Caco-2 (cell line): ENCODE measurements at regions not wholly inside any gene's neighbourhood (a gene's known extent, or its start where the extent isn't known, plus 50 kb on each side); places are given as distances from the start of the nearest gene placed in this dataset.

Experiments
- BruUV-seq: library from RNA; stranded (reverse); fragments of 400-500 nt; replicated peaks from 2 replicates; lab custom pipeline; 2021; lab: Mats Ljungman, UMichigan
- CTCF ChIA-PET: fragments of 300-600 bp; sonication (Branson Sonifier 250); formaldehyde crosslinking; loops from one replicate; lab custom pipeline; 2022; ENCODE audit warnings: antibody characterized with exemption; lab: Charles Lee
- POLR2A ChIA-PET: fragments of 300-600 bp; sonication (Branson Sonifier 250); formaldehyde crosslinking; loops from one replicate; lab custom pipeline; 2022; ENCODE audit warnings: antibody characterized with exemption; lab: Charles Lee
- DNase-seq, 2 experiments: peaks; one replicate each; pipeline versions ENCODE4 v3.0.0 to v3.0.0-alpha.2; 2020 to 2022
- H3K27me3 ChIP-seq: replicated peaks from 2 replicates; pipeline ENCODE4 v1.6.0; 2011; ENCODE audit warnings: low read length; ENCODE audit not compliant: control insufficient read depth, insufficient read depth
- H3K36me3 ChIP-seq: 2 replicates; pipeline ENCODE4 v1.5.1; 2011; ENCODE audit warnings: low read length; ENCODE audit not compliant: control insufficient read depth, insufficient read depth
- H3K4me1 ChIP-seq: fragments of 250-450 bp; sonication (Bioruptor Pico); 2 replicates; pipeline ENCODE4 v1.5.1; 2020; ENCODE audit warnings: mild to moderate bottlenecking
- H3K4me3 ChIP-seq: 2 replicates; pipeline ENCODE4 v1.5.1; 2011; ENCODE audit warnings: low read depth, mild to moderate bottlenecking, control low read depth, low read length
- H3K9me3 ChIP-seq: fragments of 250-450 bp; sonication (Bioruptor Pico); 2 replicates; pipeline ENCODE4 v1.5.1; 2020; ENCODE audit warnings: mild to moderate bottlenecking, moderate library complexity
- H3K27ac Mint-ChIP-seq: one replicate; pipeline ENCODE4 v1.8.0; 2022; ENCODE audit warnings: mixed read lengths; ENCODE audit not compliant: unreplicated experiment
- H3K27me3 Mint-ChIP-seq: one replicate; pipeline ENCODE4 v1.8.0; 2022; ENCODE audit warnings: mixed read lengths; ENCODE audit not compliant: insufficient read depth, unreplicated experiment
- H3K36me3 Mint-ChIP-seq: one replicate; pipeline ENCODE4 v1.8.0; 2022; ENCODE audit warnings: mild to moderate bottlenecking, mixed read lengths; ENCODE audit not compliant: insufficient read depth, unreplicated experiment
- H3K4me1 Mint-ChIP-seq: one replicate; pipeline ENCODE4 v1.8.0; 2022; ENCODE audit warnings: low read depth, mixed read lengths; ENCODE audit not compliant: unreplicated experiment
- H3K4me3 Mint-ChIP-seq: one replicate; pipeline ENCODE4 v1.8.0; 2022; ENCODE audit warnings: mild to moderate bottlenecking, moderate library complexity, mixed read lengths; ENCODE audit not compliant: unreplicated experiment
- H3K9me3 Mint-ChIP-seq: one replicate; pipeline ENCODE4 v1.8.0; 2022; ENCODE audit warnings: mixed read lengths; ENCODE audit not compliant: unreplicated experiment
- intact Hi-C: fragments of 100-400 bp; cut with micrococcal nuclease; formaldehyde crosslinking; loops from one replicate; pipeline ENCODE4 v1.10.0; 2022; ENCODE audit not compliant: unreplicated experiment
- TF ChIP-seq, protein P1 (sequence below), 2 experiments: fragments of 200-600 bp in 1 of 2; IDR thresholded peaks; 1 replicate in 1 of 2; 2 replicates in 1 of 2; pipeline versions ENCODE4 v1.5.1 to v1.8.0; 2011 to 2022; ENCODE audit warnings: antibody characterized with exemption in 1 of 2, control low read depth in 1 of 2, inconsistent platforms in 1 of 2, low read depth in 1 of 2, low read length in 1 of 2, mild to moderate bottlenecking in 1 of 2, moderate library complexity in 1 of 2; ENCODE audit not compliant: insufficient read depth in 1 of 2, severe bottlenecking in 1 of 2, unreplicated experiment in 1 of 2

DNA sequence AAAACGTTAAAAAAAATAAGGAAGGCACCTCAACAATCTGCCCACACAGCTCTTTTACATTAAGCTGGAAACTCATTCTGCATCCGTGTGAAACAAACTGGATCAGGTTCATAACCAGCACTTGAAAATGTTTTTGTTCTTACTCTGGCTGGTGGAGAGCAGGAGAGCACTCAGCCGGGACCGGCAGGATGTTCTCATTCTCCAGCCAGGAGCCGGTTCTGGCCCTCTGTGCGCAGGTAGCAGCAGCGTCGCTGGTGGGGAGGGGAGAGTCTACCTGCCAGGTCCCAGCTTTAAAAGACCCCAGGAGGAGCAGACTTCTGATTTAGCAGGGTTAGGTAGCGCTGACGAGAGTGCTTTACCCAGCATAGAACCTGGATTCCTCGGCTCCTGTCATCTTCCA is 834.9 kb upstream of the SALL3 start:
- Histone ChIP-seq H3K4me1 (no peaks in the 10 kb centered on the region), H3K9me3 (no peaks in the 10 kb centered on the region), H3K27me3 (no peaks in the 10 kb centered on the region), H3K36me3 (no peaks in the 10 kb centered on the region), H3K4me3 (no peak overlapping the region)
- intact Hi-C loops = no loop called here
- BruUV-seq = no TSS peak
- H3K4me1 Mint-ChIP-seq = no peaks in the 10 kb centered on the region
- TF ChIP-seq, protein P1, sequence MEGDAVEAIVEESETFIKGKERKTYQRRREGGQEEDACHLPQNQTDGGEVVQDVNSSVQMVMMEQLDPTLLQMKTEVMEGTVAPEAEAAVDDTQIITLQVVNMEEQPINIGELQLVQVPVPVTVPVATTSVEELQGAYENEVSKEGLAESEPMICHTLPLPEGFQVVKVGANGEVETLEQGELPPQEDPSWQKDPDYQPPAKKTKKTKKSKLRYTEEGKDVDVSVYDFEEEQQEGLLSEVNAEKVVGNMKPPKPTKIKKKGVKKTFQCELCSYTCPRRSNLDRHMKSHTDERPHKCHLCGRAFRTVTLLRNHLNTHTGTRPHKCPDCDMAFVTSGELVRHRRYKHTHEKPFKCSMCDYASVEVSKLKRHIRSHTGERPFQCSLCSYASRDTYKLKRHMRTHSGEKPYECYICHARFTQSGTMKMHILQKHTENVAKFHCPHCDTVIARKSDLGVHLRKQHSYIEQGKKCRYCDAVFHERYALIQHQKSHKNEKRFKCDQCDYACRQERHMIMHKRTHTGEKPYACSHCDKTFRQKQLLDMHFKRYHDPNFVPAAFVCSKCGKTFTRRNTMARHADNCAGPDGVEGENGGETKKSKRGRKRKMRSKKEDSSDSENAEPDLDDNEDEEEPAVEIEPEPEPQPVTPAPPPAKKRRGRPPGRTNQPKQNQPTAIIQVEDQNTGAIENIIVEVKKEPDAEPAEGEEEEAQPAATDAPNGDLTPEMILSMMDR (IDR thresholded peaks at IDR 0.05; ENCODE audit: insufficient read depth in 1 of 2, low read depth in 1 of 2, low read length in 1 of 2, severe bottlenecking in 1 of 2, unreplicated experiment in 1 of 2) = no peak
- ChIA-PET POLR2A (no interaction called here), CTCF (no interaction called here)
- H3K36me3 Mint-ChIP-seq = no peaks in the 10 kb centered on the region
- DNase-seq = no peak
- no peak overlapping the region for H3K4me3 Mint-ChIP-seq
- H3K9me3 Mint-ChIP-seq = no peaks in the 10 kb centered on the region
- no peak overlapping the region for H3K27ac Mint-ChIP-seq
- H3K27me3 Mint-ChIP-seq = no peaks in the 10 kb centered on the region

DNA sequence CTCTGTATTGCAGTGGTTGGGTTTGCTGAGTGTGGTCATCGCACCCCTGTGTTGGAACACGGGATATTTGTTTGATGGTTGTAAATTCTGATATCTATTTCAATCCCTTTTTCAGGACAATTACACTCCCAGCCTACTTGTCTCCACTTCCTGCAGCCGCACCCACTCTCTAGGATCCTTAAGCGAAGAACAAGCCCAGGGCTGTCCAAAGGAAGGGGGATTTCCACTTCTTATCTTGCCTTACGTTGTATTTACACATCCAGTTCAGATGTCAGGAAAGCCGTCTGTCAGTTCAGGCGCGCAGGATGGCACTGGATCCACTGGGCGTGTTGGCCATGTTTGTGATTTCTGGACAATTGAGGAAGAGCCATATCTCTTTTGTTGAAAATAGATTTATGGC is 834.5 kb upstream of the SALL3 start:
- no TSS peak for BruUV-seq
- Mint-ChIP-seq H3K27ac (no peak overlapping the region), H3K4me1 (no peaks in the 10 kb centered on the region), H3K36me3 (no peaks in the 10 kb centered on the region), H3K27me3 (no peaks in the 10 kb centered on the region), H3K9me3 (no peaks in the 10 kb centered on the region), H3K4me3 (no peak overlapping the region)
- DNase-seq = no peak
- H3K27me3 ChIP-seq = no peaks in the 10 kb centered on the region
- ChIA-PET CTCF (no interaction called here), POLR2A (no interaction called here)
- no peaks in the 10 kb centered on the region for H3K4me1 ChIP-seq
- no peaks in the 10 kb centered on the region for H3K9me3 ChIP-seq
- H3K4me3 ChIP-seq = no peak overlapping the region
- no peaks in the 10 kb centered on the region for H3K36me3 ChIP-seq
- intact Hi-C loops = no loop called here
- TF ChIP-seq, protein P1 (IDR thresholded peaks at IDR 0.05; ENCODE audit: insufficient read depth in 1 of 2, low read depth in 1 of 2, low read length in 1 of 2, severe bottlenecking in 1 of 2, unreplicated experiment in 1 of 2) = no peak

DNA sequence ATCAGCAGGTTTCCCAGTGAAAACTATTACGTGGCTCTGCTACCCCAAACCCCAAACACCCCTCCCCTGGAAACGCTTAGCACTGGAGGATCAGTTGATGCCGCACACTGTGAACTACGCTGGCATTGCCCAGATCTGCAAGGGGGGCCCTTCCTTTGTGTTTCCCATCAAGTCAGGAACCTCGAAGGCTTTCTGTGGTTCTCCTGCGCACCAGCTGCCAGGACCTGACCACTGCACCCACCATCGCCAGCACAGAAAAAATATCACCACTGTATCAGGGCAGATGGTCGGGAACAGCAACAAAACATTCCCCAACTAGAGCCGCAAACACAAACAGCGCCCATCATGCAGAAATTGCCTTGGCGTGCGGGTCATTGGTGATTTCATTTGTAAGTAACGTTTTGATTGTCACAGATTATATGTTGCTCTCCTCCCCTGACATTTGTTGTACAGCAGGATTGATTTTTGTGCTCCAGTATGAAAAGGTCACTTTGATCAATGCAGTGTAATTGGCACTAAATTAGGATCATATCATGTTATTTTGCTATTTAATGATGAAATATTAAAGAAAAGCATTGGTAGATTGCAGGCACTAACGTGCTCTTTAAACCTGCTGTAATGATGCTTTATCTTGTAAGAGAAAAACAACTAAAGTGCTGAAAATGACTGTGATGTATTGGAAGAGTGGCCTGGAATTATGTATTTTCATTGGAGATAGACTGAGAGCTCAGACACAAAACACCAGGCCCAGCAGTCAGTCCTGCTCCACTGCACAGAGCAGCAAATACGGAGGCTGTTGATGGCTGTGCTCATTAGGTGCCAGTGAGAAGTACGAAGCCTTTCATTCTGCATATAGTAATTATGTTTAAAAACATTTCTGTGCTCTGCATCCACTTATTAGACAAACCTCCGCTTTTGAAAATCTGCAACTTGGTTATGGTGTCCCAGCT is 833.2 kb upstream of the SALL3 start:
- intact Hi-C loops = no loop called here
- POLR2A ChIA-PET = no interaction called here
- Mint-ChIP-seq H3K27ac (no peak overlapping the region), H3K9me3 (no peaks in the 10 kb centered on the region), H3K36me3 (no peaks in the 10 kb centered on the region), H3K4me3 (no peak overlapping the region), H3K4me1 (no peaks in the 10 kb centered on the region), H3K27me3 (no peaks in the 10 kb centered on the region)
- Histone ChIP-seq H3K36me3 (no peaks in the 10 kb centered on the region), H3K27me3 (no peaks in the 10 kb centered on the region), H3K4me3 (no peak overlapping the region), H3K4me1 (no peaks in the 10 kb centered on the region), H3K9me3 (no peaks in the 10 kb centered on the region)
- TF ChIP-seq, protein P1 (IDR thresholded peaks at IDR 0.05; ENCODE audit: insufficient read depth in 1 of 2, low read depth in 1 of 2, low read length in 1 of 2, severe bottlenecking in 1 of 2, unreplicated experiment in 1 of 2) = no peak
- no peak for DNase-seq
- CTCF ChIA-PET = no interaction called here
- no TSS peak for BruUV-seq
